Sigmoid colon (tissue), 6 donors: ENCODE measurements at regions not wholly inside any gene's neighbourhood (a gene's known extent, or its start where the extent isn't known, plus 50 kb on each side); places are given as distances from the start of the nearest gene placed in this dataset.
"Not testable (repeated sequence)": the region's sequence is repeated elsewhere in the genome, so short reads cannot be mapped to it uniquely, and the experiment has no call there.

Experiments used
- DNase-seq: peaks from one replicate; pipeline ENCODE4 v3.0.0-alpha.2; 2019
- H3K27ac ChIP-seq, 4 donors: fragments of 200-600 bp; sonication (generic); one replicate each; pipeline ENCODE4 v1.5.1; 2016 to 2019; ENCODE audit warnings: mild to moderate bottlenecking in 1 of 4
- H3K27me3 ChIP-seq, 3 donors: fragments of 200-600 bp; sonication (generic); one replicate each; pipeline ENCODE4 v1.5.1; 2019; ENCODE audit warnings: mild to moderate bottlenecking in 1 of 3
- H3K36me3 ChIP-seq, 4 donors: fragments of 200-600 bp; sonication (generic); one replicate each; pipeline ENCODE4 v1.5.1; 2016 to 2019
- H3K4me1 ChIP-seq, 4 donors: fragments of 200-600 bp; sonication (generic); one replicate each; pipeline ENCODE4 v1.5.1; 2017 to 2019
- H3K4me3 ChIP-seq, 4 donors: fragments of 200-600 bp; sonication (generic); one replicate each; pipeline ENCODE4 v1.5.1; 2017 to 2019; ENCODE audit warnings: mild to moderate bottlenecking in 2 of 4, moderate library complexity in 1 of 4
- H3K9me3 ChIP-seq, 4 donors: fragments of 200-600 bp in 3 of 4; sonication (generic) in 3 of 4; one replicate each; pipeline versions ENCODE4 v1.5.1 to v1.6.1; 2013 to 2019
- CTCF ChIP-seq, 4 experiments: fragments of 450-650 bp in 3 of 4; fragments of 200-600 bp in 1 of 4; IDR thresholded peaks; one replicate each; pipeline ENCODE4 v1.5.1; 2016 to 2019; ENCODE audit warnings: antibody characterized with exemption in 4 of 4, mild to moderate bottlenecking in 3 of 4, moderate library complexity in 2 of 4
- EP300 ChIP-seq, 4 donors: sonication (generic); formaldehyde crosslinking; IDR thresholded peaks; one replicate each; pipeline ENCODE4 v1.6.1; 2017; ENCODE audit warnings: antibody characterized with exemption in 4 of 4
- POLR2A ChIP-seq, 2 donors: fragments of 450-650 bp; IDR thresholded peaks; one replicate each; pipeline ENCODE4 v1.6.1; 2016; ENCODE audit warnings: antibody characterized with exemption in 2 of 2, mild to moderate bottlenecking in 2 of 2, moderate library complexity in 2 of 2
- POLR2AphosphoS5 ChIP-seq, 4 donors: sonication (generic); formaldehyde crosslinking; IDR thresholded peaks; one replicate each; pipeline ENCODE4 v1.6.1; 2017; ENCODE audit warnings: antibody characterized with exemption in 4 of 4
- WGBS, 2 donors: extraction: QIAGEN DNeasy Blood & Tissue Kit; methylation state at CpG; one replicate each; pipeline ENCODE4 v1.1.7; 2013; 5-methylcytosine and 5-hydroxymethylcytosine counted together
- intact Hi-C: fragments of 100-400 bp; cut with DNase I; formaldehyde crosslinking; loops from one replicate; pipeline ENCODE4 v1.15.1; 2023
- donor health status: healthy with polysubstance abuse.
- donor health status: healthy.

DNA sequence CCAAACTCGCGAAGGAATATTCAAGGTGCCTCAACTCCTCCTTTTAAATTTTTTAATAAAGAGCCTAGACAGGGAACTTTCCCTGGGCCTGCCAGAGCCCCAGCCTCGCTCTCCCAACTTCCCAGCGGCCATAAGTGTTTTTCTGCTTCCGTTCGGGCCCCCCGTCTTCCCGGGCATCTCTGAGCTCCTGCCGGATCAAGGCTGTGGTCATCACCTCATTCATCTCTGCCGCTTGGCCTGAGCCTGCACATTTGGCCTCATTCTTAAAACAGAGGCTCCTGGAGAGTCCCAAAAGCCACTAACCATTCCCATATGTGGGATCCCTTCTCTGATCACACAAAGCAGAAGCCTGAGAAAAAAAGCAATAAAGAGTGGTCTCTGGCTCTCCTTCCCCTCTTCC lies 969.1 kb upstream of the DEFB115 start:
- WGBS, 2 donors = 73 to 79% methylated on average over 10 of the region's 10 CpGs
- Histone ChIP-seq H3K4me3 (peak overlapping the region in 1 of 4 donors; percentile 52), H3K4me1 (peaks cover 0 to 46% (median 9%) of the 10 kb centered on the region in 4 donors), H3K9me3 (no peaks in the 10 kb centered on the region), H3K36me3 (no peaks in the 10 kb centered on the region), H3K27ac (peak overlapping the region in 3 of 4 donors; percentile 60 to 84 (median 84)), H3K27me3 (no peaks in the 10 kb centered on the region)
- TF ChIP-seq EP300 (IDR thresholded peaks at IDR 0.05) (no peak), POLR2A (IDR thresholded peaks at IDR 0.05) (no peak), CTCF (IDR thresholded peaks at IDR 0.05) (no peak), POLR2AphosphoS5 (IDR thresholded peaks at IDR 0.05) (no peak)
- DNase-seq = no peak
- intact Hi-C loops = no loop called here

DNA sequence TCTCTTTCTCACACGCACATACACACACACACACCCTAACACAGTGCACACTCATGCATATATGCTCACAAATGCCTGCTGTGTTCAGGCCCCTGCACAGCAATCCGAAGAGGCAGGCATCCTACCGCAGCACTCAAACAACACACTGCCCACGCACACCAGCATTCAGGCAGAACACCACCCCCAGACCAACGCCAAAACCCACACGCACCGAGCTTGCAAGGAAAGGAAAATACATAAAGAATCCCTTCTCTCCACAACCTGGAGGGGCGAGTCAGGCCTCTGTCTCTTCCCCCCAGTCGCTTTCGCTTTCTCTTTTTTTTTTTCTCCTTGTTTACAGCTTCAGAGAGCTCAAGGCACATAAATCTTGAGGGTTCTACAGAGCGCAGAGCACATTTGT lies 968.4 kb upstream of the DEFB115 start:
- intact Hi-C loops, H3K27me3 ChIP-seq, H3K36me3 ChIP-seq, DNase-seq, H3K9me3 ChIP-seq: not testable (repeated sequence)
- WGBS, 2 donors = 11 to 23% methylated on average over 11 of the region's 11 CpGs
- peak in 1 of 4 donors; percentile 7 for TF ChIP-seq POLR2AphosphoS5 (IDR thresholded peaks at IDR 0.05)
- peak overlapping the region in 3 of 4 donors; percentile 31 to 52 (median 45) for H3K4me3 ChIP-seq
- H3K4me1 ChIP-seq = peaks cover 0 to 43% (median 7%) of the 10 kb centered on the region in 4 donors
- H3K27ac ChIP-seq = peak overlapping the region in 3 of 4 donors; percentile 60 to 84 (median 84)

GRCh38 chr20:30289711-30290141 lies 967.7 kb upstream of the DEFB115 start:
- 5 to 24% methylated on average over 27 of the region's 27 CpGs for WGBS, 2 donors
- DNase-seq, H3K9me3 ChIP-seq, H3K36me3 ChIP-seq, intact Hi-C loops, H3K27me3 ChIP-seq: not testable (repeated sequence)
- Histone ChIP-seq H3K27ac (peak overlapping the region in 3 of 4 donors; percentile 60 to 84 (median 84)), H3K4me1 (peaks cover 0 to 38% (median 7%) of the 10 kb centered on the region in 4 donors), H3K4me3 (peak overlapping the region in 3 of 4 donors; percentile 31 to 52 (median 45))

DNA sequence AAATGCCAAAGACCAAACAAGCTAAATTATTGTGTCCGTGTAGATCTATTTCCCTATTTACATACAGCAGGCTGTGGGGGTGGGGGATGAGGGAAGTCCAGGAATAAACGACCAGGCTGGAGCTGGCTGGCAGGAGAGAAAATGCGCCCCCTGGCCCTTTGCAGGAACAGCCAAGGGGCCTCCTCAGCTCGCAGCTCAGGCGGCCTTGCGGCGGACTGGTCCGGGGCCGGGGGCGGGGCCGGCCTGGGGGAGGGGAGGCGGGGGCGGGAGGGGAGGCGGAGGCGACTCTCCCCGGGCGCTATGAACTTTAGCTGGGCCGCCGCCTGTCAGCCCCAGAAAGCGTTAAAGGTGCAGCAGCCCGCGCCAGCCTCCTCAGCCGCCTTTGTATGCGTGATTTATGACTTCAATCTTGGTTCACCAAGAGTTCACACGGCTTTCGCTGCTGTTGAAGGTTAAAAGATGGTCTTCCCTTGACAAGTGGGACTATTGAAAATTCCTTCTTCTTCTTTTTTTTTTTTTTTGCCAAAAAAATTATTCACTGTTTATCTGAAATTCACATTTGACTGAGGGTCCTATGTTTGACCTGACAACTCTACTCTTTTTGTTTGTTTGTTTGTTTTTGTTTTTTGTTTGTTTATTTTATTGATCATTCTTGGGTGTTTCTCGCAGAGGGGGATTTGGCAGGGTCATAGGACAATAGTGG lies 967.0 kb upstream of the DEFB115 start:
- H3K36me3 ChIP-seq, DNase-seq, intact Hi-C loops, H3K9me3 ChIP-seq, H3K27me3 ChIP-seq: not testable (repeated sequence)
- Histone ChIP-seq H3K4me3 (peak overlapping the region in 3 of 4 donors; percentile 31 to 52 (median 45)), H3K4me1 (peaks cover 0 to 32% (median 7%) of the 10 kb centered on the region in 4 donors), H3K27ac (peak overlapping the region in 3 of 4 donors; percentile 60 to 84 (median 84))
- 6 to 26% methylated on average over 27 of the region's 27 CpGs for WGBS, 2 donors
- TF ChIP-seq POLR2AphosphoS5 (IDR thresholded peaks at IDR 0.05) = peak in 2 of 4 donors; percentile 43 to 50

DNA sequence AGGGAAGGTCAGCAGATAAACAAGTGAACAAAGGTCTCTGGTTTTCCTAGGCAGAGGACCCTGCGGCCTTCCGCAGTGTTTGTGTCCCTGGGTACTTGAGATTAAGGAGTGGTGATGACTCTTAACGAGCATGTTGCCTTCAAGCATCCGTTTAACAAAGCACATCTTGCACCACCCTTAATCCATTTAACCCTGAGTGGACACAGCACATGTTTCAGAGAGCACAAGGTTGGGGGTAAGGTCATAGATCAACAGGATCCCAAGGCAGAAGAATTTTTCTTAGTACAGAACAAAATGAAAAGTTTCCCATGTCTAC lies 966.4 kb upstream of the DEFB115 start:
- DNase-seq, H3K36me3 ChIP-seq, intact Hi-C loops, H3K9me3 ChIP-seq, H3K4me3 ChIP-seq, H3K27me3 ChIP-seq: not testable (repeated sequence)
- peaks cover 0 to 28% (median 5%) of the 10 kb centered on the region in 4 donors for H3K4me1 ChIP-seq
- peak overlapping the region in 2 of 4 donors; percentile 84 for H3K27ac ChIP-seq
- 28 to 40% methylated on average over 3 of the region's 4 CpGs for WGBS, 2 donors

DNA sequence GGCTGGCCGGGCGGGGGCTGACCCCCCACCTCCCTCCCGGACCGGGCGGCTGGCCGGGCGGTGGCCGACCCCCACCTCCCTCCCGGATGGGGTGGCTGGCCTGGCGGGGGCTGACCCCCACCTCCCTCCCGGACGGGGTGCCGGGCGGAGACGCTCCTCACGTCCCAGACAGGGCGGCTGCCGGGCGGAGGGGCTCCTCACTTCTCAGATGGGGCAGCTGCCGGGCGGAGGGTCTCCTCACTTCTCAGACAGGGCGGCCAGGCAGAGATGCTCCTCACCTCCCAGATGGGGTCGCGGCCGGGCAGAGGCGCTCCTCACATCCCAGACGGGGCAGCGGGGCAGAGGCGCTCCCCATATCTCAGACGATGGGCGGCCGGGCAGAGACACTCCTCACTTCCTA lies 965.8 kb upstream of the DEFB115 start:
- H3K9me3 ChIP-seq, H3K27ac ChIP-seq, intact Hi-C loops, H3K27me3 ChIP-seq, H3K4me3 ChIP-seq, DNase-seq, H3K36me3 ChIP-seq: not testable (repeated sequence)
- WGBS, 2 donors = 96% methylated on average over 32 of the region's 32 CpGs
- peaks cover 0 to 21% (median 4%) of the 10 kb centered on the region in 4 donors for H3K4me1 ChIP-seq

DNA sequence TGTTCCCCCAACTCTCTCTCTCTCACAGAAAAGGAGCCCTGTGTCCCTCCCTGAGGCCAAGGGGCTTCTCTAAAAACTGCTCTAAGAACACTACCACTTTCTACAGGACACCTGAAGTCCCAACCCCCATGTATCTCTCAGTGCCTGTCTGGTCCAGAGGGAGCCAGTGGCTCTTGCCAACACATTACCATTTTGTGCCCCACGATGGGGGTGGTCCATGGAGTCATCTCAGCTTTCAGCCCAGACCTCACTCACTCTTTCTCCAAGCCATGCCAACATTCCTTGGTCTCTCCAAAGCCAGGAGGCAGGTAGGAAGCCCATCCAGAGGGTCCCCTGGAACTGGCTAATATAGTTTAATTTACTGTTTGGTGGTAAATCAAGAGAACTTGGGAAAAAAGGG lies 962.1 kb upstream of the DEFB115 start:
- H3K4me3 ChIP-seq, H3K4me1 ChIP-seq, H3K27ac ChIP-seq, intact Hi-C loops, H3K36me3 ChIP-seq, H3K9me3 ChIP-seq, H3K27me3 ChIP-seq, DNase-seq: not testable (repeated sequence)
- WGBS, 2 donors = 63 to 81% methylated on average over 1 of the region's 1 CpG

GRCh38 chr20:30295967-30296366 lies 961.5 kb upstream of the DEFB115 start:
- H3K4me1 ChIP-seq, DNase-seq, H3K27ac ChIP-seq, H3K36me3 ChIP-seq, intact Hi-C loops, H3K4me3 ChIP-seq, H3K27me3 ChIP-seq, H3K9me3 ChIP-seq: not testable (repeated sequence)
- WGBS, 2 donors = 91 to 95% methylated on average over 6 of the region's 9 CpGs

DNA sequence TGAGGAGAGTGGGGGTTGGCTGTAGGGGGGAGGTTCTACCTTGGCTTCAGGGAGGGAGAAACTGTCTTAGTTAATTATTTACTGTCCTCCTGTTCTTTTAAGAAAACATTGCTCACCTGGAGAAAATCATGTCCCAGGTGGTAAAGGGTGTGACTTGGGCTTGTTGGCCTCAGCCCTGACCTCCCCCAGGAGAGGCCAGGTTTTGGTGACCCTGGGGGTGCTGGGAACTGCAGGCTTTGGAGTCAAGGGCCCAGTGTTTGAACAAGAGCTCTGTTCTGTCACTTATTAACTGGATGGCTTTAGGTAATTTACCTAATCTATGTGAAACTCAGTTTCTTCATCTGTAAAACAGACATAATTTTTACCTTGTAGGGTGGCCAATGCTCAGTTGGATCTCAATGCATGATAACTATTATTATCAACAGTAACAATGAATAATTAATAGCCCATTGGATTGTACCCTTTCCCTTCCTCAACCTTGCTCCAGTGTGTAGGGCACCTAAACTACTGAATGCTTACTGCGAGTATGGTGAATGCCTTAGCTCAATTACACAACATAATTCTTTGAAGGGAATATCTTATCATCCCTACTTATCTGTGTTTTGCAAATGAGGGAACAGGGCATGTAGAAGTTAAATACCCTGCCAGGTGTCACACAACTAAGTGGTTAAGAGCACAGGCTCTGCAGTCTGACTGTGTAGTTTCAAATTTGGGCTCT lies 959.4 kb upstream of the DEFB115 start:
- 27 to 85% methylated on average over 1 of the region's 1 CpG for WGBS, 2 donors
- intact Hi-C loops, H3K9me3 ChIP-seq, DNase-seq, H3K4me1 ChIP-seq, H3K4me3 ChIP-seq, H3K27ac ChIP-seq, H3K36me3 ChIP-seq, H3K27me3 ChIP-seq: not testable (repeated sequence)

DNA sequence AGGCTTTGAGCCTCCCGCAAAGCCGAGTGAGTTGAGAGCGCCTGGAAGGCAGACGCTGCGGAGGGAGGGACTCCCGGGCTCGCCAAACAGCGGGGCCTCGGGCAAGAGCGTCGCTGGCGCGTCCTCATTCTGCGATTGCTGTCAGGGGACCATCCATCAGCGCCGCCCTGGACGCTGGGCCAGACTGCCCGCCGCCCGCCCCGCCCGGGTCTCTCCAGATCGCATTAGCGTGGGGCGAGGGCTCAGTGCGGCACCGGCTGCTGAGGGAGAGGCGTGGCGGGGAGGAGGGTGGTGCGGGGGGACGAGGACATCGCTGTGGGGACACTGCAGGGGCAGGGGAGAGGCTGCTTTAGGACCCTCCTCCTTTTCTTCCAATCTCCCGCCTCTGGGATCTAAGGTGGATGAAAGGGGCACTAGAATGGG lies 957.2 kb upstream of the DEFB115 start:
- DNase-seq = not testable (repeated sequence)
- 6% methylated on average over 33 of the region's 33 CpGs for WGBS, 2 donors

GRCh38 chr20:30302786-30303185 lies 954.7 kb upstream of the DEFB115 start:
- H3K9me3 ChIP-seq, H3K36me3 ChIP-seq, intact Hi-C loops, DNase-seq, H3K4me3 ChIP-seq, H3K27me3 ChIP-seq, H3K27ac ChIP-seq, H3K4me1 ChIP-seq: not testable (repeated sequence)

More for the DNA sequence above, 957.2 kb upstream of the DEFB115 start:
- H3K36me3 ChIP-seq, H3K9me3 ChIP-seq, intact Hi-C loops, H3K4me1 ChIP-seq, H3K27me3 ChIP-seq, H3K27ac ChIP-seq: not testable (repeated sequence)
- H3K4me3 ChIP-seq = peak overlapping the region in 3 of 4 donors; percentile 20 to 39 (median 27)
